ENCODE measurements at regions not wholly inside any gene's neighbourhood (a gene's known extent, or its start where the extent isn't known, plus 50 kb on each side); places are given as distances from the start of the nearest gene placed in this dataset.

DNA sequence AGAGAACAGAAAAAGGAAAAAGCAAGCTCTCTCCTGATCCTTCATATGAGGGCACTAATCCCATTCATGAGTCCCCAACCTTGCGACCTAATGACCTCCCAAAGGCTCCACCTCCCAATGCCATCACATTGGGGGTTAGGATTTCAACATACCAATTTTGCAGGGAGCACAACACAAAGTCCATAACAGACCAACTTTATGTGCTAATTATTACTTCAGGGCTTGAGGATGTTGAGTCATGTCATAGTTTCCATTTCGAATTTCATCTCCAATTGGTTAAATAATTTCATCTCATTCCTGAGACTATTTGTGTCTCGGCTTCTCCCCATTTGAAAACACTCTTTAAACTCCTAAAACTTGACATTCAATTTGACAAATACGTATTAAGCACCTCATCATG lies 69.9 kb upstream of the KLF7 start:
- DNase-seq (ENCODE audit: extremely low read depth in 1 of 2, low read depth in 1 of 2), result no peak

- DNase-seq (ENCODE audit: extremely low read depth in 1 of 2, low read depth in 1 of 2), result no peak
Measured at GRCh38 chr2:207236156-207236935, 70.6 kb upstream of the KLF7 start.

GRCh38 chr2:207238831-207239701 lies 73.3 kb upstream of the KLF7 start:
- DNase-seq (ENCODE audit: extremely low read depth in 1 of 2, low read depth in 1 of 2), result no peak

- DNase-seq (ENCODE audit: extremely low read depth in 1 of 2, low read depth in 1 of 2), result no peak
Measured at GRCh38 chr2:207239754-207240494, 74.2 kb upstream of the KLF7 start.

- no peak for DNase-seq (ENCODE audit: extremely low read depth in 1 of 2, low read depth in 1 of 2)
Measured at GRCh38 chr2:207240649-207241048, 74.9 kb upstream of the KLF7 start.

DNA sequence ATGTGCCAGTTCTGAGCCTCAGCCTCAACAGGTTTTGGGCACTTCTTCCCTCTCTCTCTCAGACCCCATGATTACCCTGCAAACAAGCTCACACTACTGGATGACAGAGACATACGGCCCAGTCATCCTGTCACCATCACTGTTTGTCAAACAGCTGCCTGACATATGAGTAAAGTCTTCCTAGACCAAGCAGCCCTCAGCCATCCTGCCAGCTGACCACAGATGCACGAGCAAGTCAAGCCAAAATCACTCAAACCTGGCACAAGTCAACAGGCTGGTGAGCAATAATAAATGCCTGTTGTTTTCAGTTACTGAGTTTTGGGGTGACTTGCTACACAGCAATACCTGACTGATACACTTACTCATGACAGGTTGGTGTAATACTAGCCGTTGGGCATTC lies 75.5 kb upstream of the KLF7 start:
- DNase-seq (ENCODE audit: extremely low read depth in 1 of 2, low read depth in 1 of 2), result peak in 1 of 2 donors; percentile 75

DNA sequence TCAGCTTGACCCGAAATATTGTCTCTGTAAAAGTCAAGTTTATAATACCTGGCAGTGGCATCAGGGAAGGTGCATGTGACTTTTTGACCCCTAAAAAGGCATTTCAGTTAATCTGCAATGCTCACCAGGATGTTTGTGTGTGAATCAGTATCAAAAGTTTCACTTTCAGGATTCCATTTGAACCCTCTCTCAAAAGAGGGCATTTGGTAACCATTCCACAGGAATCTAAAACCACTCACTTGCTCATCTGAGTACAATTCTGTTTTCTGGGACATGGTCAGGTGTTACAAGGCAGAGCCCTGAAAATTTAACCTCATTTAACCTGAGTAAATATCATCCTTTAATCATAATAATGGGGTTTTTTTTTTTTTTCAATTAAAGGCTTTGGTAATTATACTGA lies 77.9 kb upstream of the KLF7 start:
- no peak for DNase-seq (ENCODE audit: extremely low read depth in 1 of 2, low read depth in 1 of 2)

GRCh38 chr2:207244971-207245925 lies 79.5 kb upstream of the KLF7 start:
- no peak for DNase-seq (ENCODE audit: extremely low read depth in 1 of 2, low read depth in 1 of 2)

DNA sequence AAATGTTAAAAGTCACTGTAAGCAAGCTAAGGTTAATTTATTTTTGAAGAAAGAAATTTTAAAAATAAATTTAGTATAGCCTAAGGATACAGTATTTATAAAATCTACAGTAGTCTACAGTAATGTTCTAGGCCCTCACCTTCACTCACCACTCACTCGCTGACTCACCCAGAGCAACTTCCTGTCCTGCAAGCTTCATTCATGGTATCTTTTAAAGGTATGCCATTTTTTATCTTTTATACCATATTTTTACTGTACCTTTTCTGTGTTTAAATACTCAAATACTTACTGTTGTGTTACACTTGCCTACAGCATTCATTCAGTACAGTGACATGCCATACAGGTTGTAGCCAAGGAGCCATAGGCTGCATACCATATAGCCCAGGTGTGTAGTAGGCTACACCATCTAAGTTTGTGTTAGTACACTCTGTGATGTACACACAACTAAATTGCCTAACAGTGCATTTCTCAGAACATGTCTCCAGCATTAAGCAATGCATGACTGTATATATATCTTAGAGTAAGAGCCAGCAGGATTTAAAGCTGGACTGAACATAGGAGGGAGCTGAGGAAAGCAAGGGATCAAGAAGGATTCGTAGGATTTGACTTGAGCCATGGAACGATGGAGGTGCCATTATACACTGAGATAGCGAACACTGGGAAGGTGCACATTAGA lies 83.1 kb upstream of the KLF7 start:
- no peak for DNase-seq (ENCODE audit: extremely low read depth in 1 of 2, low read depth in 1 of 2)

DNA sequence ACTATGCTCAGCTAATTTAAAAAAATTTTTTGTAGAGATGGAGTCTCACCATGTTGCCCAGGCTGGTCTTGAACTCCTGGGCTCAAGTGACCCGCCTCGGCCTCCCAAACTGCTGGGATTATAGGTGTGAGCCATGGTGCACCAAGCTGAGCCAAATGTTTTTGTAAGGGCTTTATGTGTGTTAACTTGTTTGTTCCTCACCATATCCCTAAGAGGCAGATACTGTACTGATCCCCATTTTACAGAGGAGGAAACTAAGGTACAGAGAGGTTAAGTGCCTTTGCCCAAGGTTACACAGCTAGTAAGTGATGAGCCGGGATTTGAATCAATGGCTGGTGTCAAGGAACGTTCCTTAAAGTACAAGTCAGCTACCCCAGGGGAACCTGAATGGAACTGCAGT lies 85.3 kb upstream of the KLF7 start:
- DNase-seq (ENCODE audit: extremely low read depth in 1 of 2, low read depth in 1 of 2), result no peak

DNA sequence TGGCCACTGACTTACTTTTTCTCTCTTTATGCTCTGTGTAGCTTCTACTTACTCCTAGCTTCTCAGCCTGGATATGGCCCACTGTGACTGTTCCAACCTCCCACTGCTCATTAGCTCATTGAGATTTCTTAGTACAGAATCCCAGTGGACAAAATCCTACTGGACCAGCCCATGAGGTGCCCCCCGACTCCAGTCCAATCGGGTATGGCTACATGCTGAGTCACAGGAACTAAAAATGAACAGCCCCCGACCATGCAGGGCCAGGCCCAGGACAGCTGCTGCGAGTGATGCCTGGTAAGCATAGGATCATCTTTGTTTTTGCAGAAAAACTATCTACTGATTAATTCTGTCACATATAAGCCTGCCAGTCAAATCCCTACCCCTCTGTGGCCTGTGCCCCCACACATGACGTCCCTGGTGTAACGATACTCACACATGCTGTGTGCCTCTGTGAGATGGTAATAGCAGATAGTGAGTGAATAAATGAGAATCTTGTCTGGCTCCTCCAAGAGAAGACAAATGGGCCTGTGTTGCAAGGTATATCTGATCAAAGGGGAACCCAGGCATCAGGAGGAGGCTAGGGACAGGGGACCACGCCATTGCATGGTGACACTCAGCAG lies 85.9 kb upstream of the KLF7 start:
- peak in 1 of 2 donors; percentile 73 for DNase-seq (ENCODE audit: extremely low read depth in 1 of 2, low read depth in 1 of 2)

- DNase-seq (ENCODE audit: extremely low read depth in 1 of 2, low read depth in 1 of 2), result no peak
Measured at GRCh38 chr2:207252416-207252815, 86.7 kb upstream of the KLF7 start.

GRCh38 chr2:207252979-207253645 lies 87.4 kb upstream of the KLF7 start:
- DNase-seq (ENCODE audit: extremely low read depth in 1 of 2, low read depth in 1 of 2), result no peak

- DNase-seq (ENCODE audit: extremely low read depth in 1 of 2, low read depth in 1 of 2), result no peak
Measured at GRCh38 chr2:207253666-207254345, 88.1 kb upstream of the KLF7 start.

DNA sequence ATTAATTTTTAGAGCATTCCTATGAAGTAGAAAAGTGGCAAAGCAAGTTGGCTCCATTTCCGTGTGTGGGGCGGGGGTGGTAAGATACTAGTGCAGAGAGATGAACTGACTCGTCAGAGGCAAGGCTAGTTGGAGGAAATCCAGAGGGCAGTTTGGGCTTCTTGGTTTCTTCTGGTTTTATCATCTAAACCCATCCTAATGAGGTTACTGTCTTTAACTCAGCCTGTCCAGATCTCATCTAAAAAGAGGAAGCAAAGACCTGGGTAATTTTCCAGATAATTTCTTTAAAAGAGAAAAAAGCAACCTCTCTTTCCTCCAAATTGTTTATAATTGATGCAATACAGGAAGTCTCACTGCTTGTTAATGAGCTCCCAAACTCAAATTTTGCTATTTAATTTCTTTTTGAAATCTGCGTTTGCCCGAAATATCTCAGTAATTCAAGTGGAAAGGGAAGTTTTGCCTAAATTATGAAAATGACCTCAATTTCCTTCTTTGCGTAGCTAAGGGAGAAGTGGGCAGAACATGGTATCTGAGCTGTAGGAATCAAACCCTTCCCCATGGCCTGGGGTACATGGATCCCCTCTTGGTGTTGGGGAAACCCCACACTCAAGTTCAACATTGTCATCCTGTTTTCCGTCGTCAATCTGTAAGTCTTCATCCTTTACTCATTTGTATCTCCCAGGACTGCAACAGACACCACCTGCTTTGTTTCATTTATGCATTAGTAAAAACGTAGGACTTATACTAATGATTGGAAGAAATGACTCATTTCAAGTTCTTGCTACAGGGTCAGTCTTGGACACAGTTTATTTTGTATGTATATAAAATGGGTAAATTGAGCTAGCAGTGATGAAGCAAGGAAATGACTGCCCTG lies 89.1 kb upstream of the KLF7 start:
- no peak for DNase-seq (ENCODE audit: extremely low read depth in 1 of 2, low read depth in 1 of 2)

- no peak for DNase-seq (ENCODE audit: extremely low read depth in 1 of 2, low read depth in 1 of 2)
Measured at GRCh38 chr2:207255565-207256470, 90.1 kb upstream of the KLF7 start.

Data from stimulated activated CD8-positive, alpha-beta memory T cell treated with anti-CD3 and anti-CD28 coated beads, Interleukin-7, amount 100 ng/mL, for 48 hours (primary cell).